PFSK-1 (cell line): ENCODE measurements at regions not wholly inside any gene's neighbourhood (a gene's known extent, or its start where the extent isn't known, plus 50 kb on each side); places are given as distances from the start of the nearest gene placed in this dataset.

ENCODE experiments used
- FOXP2 ChIP-seq: optimal IDR thresholded peaks from 2 replicates; pipeline ENCODE3; 2011; ENCODE audit warnings: borderline replicate concordance, control low read depth, inconsistent platforms; ENCODE audit not compliant: insufficient read depth; ENCODE audit errors: extremely low read length, extremely low read depth
- POLR2AphosphoS5 ChIP-seq: IDR thresholded peaks from 2 replicates; pipeline ENCODE4 v1.6.1; 2012; ENCODE audit warnings: low read depth, mild to moderate bottlenecking, control low read depth, low read length, moderate library complexity
- REST ChIP-seq, 2 experiments: IDR thresholded peaks; 2 replicates each; pipeline versions ENCODE4 v1.6.1 to v1.8.0; 2011 to 2012; ENCODE audit warnings: low read depth in 2 of 2, low read length in 2 of 2, control low read depth in 1 of 2, inconsistent platforms in 1 of 2, mild to moderate bottlenecking in 1 of 2, moderate library complexity in 1 of 2; ENCODE audit not compliant: insufficient read depth in 1 of 2
- SIN3A ChIP-seq: IDR thresholded peaks from 2 replicates; pipeline ENCODE4 v1.6.1; 2012; ENCODE audit warnings: mild to moderate bottlenecking, low read length, moderate library complexity, borderline replicate concordance; ENCODE audit not compliant: insufficient read depth
- TAF1 ChIP-seq: IDR thresholded peaks from 2 replicates; pipeline ENCODE4 v1.6.1; 2012; ENCODE audit warnings: low read length, control low read depth, borderline replicate concordance; ENCODE audit not compliant: insufficient read depth

DNA sequence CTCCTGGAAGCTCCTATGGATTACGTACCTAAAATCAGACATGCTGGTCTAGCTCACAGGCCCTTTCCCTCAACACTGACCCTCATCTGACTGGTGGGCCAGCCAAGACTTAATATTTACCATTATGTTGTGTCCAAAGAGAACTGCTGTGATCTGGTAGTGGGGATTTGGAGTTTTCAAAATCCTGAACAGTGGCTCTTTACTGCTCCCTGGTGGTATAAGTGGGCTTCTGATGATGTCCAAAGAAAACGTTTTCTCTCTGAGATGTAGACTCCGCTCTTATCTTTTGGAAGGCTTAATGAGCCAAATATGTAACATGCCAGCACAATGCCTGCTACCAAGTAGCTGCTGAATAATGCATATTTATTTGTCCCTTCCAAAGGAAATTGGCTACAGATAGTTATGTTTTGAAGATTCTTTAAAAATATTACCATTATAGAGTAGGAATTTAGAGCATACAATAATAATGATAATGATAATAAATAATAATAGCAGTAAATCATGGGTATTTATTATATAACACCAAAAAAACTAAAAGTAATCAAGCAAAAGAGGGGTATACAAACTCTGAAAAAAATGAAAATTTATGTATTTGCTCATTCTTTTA lies 406.6 kb upstream of the TNC start:
- TF ChIP-seq SIN3A (no peak), FOXP2 (no peak), POLR2AphosphoS5 (no peak), TAF1 (no peak), REST (IDR thresholded peaks at IDR 0.05; ENCODE audit: insufficient read depth in 1 of 2, low read depth in 2 of 2, low read length in 2 of 2) (no peak)

DNA sequence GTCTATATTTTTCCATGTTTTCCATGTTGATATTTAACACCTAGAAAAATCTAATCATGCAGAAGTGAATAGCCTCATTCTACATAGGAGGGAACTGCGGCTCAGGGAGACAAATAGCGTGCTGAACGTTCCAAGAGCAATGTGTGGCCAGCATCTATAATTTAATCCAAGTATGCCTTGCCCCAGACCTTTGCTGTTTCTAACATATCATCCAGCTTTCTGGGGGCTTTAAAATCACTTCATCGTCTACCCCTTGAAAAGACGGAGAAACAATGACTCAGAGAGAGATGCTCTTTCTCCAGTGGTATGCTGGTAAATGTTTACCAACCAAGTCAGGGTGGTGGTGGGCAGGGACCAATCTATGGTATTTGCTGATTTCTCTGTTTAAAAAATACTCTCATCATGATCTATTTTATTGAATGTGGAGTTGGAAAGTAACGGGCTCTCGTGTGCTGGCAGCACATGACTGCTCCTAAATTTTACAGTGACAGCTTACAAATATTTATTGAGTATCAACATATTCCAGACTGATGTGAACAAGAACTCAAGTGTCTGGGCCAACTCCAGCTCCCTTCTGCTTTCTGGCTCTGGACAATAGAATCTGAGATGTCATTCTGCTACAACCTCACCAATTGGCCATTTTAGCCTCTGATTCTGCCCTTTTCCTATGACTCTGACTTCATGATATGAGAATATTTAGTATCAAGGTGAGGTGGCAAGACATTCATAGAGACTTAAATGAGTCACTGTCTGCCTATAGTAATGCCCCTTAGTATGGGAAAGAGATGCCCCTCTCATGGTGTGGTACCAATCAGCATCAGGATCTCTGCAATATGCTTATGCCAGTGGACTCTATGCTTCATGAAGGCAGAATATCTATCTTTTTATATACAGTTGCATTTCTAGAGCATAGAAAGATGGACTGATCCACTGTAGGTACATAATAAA lies 407.4 kb upstream of the TNC start:
- TF ChIP-seq SIN3A (no peak), FOXP2 (no peak), TAF1 (no peak), POLR2AphosphoS5 (no peak), REST (IDR thresholded peaks at IDR 0.05; ENCODE audit: insufficient read depth in 1 of 2, low read depth in 2 of 2, low read length in 2 of 2) (no peak)

- TF ChIP-seq POLR2AphosphoS5 (no peak), SIN3A (no peak), TAF1 (no peak), REST (IDR thresholded peaks at IDR 0.05; ENCODE audit: insufficient read depth in 1 of 2, low read depth in 2 of 2, low read length in 2 of 2) (no peak), FOXP2 (no peak)
Observed at GRCh38 chr9:115531410-115532125, 413.6 kb upstream of the TNC start.

GRCh38 chr9:115533511-115533910 lies 415.6 kb upstream of the TNC start:
- TF ChIP-seq TAF1: no peak
- no peak for TF ChIP-seq REST (IDR thresholded peaks at IDR 0.05; ENCODE audit: insufficient read depth in 1 of 2, low read depth in 2 of 2, low read length in 2 of 2)
- TF ChIP-seq POLR2AphosphoS5: no peak
- TF ChIP-seq SIN3A: no peak
- no peak for TF ChIP-seq FOXP2
